ENCODE measurements at regions not wholly inside any gene's neighbourhood (a gene's known extent, or its start where the extent isn't known, plus 50 kb on each side); places are given as distances from the start of the nearest gene placed in this dataset.

DNA sequence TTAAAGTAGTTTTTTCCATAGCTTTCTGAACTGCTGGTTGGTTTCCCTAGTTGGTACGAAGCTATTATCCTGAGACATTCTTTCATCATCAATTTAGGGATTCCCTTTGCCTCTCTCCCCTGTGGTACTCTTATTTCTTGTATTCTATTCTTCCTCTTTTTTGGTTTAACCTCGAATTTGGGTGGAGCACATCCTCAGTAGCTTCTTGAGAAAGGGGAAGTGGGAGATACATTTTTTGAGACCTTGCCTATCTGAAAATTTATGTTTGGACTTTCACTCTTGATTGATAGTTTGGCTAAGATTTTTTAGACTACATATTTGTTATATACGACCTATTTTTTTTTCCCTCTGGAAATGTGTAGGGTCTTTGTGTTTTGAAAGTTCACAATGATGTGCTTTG lies 121.7 kb upstream of the ZBED5 start:
- H3K27ac Mint-ChIP-seq = no peak overlapping the region
- DNase-seq (ENCODE audit: low spot score) (no peak), ATAC-seq (no peak)
- H3K36me3 Mint-ChIP-seq = no peaks in the 10 kb centered on the region
- ChIA-PET POLR2A (no interaction called here), CTCF (interaction anchor here (1.5 kb wide), 1 partner anchor 46 kb away, joined by 6 read pairs; no protein-coding TSS in a partner anchor)
- H3K4me3 Mint-ChIP-seq = no peak overlapping the region
- H3K27me3 Mint-ChIP-seq (ENCODE audit: low read depth) = no peaks in the 10 kb centered on the region; the same call in none of the 2 replicates
- H3K9me3 Mint-ChIP-seq = peaks cover 4% of the 10 kb centered on the region
- no peaks in the 10 kb centered on the region for H3K4me1 Mint-ChIP-seq
- TF ChIP-seq, protein P1, sequence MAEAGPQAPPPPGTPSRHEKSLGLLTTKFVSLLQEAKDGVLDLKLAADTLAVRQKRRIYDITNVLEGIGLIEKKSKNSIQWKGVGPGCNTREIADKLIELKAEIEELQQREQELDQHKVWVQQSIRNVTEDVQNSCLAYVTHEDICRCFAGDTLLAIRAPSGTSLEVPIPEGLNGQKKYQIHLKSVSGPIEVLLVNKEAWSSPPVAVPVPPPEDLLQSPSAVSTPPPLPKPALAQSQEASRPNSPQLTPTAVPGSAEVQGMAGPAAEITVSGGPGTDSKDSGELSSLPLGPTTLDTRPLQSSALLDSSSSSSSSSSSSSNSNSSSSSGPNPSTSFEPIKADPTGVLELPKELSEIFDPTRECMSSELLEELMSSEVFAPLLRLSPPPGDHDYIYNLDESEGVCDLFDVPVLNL (CRISPR knock-in tag; IDR thresholded peaks at IDR 0.05; ENCODE audit: borderline replicate concordance, low read depth) = no peak
- TF ChIP-seq ZNF219 (CRISPR knock-in tag; IDR thresholded peaks at IDR 0.05; ENCODE audit: borderline replicate concordance) (no peak), ESRRA (CRISPR knock-in tag; IDR thresholded peaks at IDR 0.05; ENCODE audit: borderline replicate concordance) (no peak), MXD4 (CRISPR knock-in tag; IDR thresholded peaks at IDR 0.05; ENCODE audit: borderline replicate concordance) (no peak), NFE2L1 (CRISPR knock-in tag; IDR thresholded peaks at IDR 0.05) (no peak), TEAD4 (CRISPR knock-in tag; IDR thresholded peaks at IDR 0.05) (no peak), GTF2I (CRISPR knock-in tag; conservative IDR thresholded peaks at IDR 0.05) (no peak), FOXP1 (CRISPR knock-in tag; IDR thresholded peaks at IDR 0.05; ENCODE audit: borderline replicate concordance) (no peak)
- TF ChIP-seq, protein P2, sequence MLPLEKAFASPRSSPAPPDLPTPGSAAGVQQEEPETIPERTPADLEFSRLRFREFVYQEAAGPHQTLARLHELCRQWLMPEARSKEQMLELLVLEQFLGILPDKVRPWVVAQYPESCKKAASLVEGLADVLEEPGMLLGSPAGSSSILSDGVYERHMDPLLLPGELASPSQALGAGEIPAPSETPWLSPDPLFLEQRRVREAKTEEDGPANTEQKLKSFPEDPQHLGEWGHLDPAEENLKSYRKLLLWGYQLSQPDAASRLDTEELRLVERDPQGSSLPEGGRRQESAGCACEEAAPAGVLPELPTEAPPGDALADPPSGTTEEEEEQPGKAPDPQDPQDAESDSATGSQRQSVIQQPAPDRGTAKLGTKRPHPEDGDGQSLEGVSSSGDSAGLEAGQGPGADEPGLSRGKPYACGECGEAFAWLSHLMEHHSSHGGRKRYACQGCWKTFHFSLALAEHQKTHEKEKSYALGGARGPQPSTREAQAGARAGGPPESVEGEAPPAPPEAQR (CRISPR knock-in tag; IDR thresholded peaks at IDR 0.05) = no peak
- TF ChIP-seq, protein P3, sequence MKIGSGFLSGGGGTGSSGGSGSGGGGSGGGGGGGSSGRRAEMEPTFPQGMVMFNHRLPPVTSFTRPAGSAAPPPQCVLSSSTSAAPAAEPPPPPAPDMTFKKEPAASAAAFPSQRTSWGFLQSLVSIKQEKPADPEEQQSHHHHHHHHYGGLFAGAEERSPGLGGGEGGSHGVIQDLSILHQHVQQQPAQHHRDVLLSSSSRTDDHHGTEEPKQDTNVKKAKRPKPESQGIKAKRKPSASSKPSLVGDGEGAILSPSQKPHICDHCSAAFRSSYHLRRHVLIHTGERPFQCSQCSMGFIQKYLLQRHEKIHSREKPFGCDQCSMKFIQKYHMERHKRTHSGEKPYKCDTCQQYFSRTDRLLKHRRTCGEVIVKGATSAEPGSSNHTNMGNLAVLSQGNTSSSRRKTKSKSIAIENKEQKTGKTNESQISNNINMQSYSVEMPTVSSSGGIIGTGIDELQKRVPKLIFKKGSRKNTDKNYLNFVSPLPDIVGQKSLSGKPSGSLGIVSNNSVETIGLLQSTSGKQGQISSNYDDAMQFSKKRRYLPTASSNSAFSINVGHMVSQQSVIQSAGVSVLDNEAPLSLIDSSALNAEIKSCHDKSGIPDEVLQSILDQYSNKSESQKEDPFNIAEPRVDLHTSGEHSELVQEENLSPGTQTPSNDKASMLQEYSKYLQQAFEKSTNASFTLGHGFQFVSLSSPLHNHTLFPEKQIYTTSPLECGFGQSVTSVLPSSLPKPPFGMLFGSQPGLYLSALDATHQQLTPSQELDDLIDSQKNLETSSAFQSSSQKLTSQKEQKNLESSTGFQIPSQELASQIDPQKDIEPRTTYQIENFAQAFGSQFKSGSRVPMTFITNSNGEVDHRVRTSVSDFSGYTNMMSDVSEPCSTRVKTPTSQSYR (CRISPR knock-in tag; IDR thresholded peaks at IDR 0.05) = no peak
- TF ChIP-seq, protein P4, sequence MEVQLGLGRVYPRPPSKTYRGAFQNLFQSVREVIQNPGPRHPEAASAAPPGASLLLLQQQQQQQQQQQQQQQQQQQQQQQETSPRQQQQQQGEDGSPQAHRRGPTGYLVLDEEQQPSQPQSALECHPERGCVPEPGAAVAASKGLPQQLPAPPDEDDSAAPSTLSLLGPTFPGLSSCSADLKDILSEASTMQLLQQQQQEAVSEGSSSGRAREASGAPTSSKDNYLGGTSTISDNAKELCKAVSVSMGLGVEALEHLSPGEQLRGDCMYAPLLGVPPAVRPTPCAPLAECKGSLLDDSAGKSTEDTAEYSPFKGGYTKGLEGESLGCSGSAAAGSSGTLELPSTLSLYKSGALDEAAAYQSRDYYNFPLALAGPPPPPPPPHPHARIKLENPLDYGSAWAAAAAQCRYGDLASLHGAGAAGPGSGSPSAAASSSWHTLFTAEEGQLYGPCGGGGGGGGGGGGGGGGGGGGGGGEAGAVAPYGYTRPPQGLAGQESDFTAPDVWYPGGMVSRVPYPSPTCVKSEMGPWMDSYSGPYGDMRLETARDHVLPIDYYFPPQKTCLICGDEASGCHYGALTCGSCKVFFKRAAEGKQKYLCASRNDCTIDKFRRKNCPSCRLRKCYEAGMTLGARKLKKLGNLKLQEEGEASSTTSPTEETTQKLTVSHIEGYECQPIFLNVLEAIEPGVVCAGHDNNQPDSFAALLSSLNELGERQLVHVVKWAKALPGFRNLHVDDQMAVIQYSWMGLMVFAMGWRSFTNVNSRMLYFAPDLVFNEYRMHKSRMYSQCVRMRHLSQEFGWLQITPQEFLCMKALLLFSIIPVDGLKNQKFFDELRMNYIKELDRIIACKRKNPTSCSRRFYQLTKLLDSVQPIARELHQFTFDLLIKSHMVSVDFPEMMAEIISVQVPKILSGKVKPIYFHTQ (CRISPR knock-in tag; IDR thresholded peaks at IDR 0.05) = no peak
- TF ChIP-seq, protein P5, sequence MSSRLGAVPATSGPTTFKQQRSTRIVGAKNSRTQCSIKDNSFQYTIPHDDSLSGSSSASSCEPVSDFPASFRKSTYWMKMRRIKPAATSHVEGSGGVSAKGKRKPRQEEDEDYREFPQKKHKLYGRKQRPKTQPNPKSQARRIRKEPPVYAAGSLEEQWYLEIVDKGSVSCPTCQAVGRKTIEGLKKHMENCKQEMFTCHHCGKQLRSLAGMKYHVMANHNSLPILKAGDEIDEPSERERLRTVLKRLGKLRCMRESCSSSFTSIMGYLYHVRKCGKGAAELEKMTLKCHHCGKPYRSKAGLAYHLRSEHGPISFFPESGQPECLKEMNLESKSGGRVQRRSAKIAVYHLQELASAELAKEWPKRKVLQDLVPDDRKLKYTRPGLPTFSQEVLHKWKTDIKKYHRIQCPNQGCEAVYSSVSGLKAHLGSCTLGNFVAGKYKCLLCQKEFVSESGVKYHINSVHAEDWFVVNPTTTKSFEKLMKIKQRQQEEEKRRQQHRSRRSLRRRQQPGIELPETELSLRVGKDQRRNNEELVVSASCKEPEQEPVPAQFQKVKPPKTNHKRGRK (CRISPR knock-in tag; IDR thresholded peaks at IDR 0.05; ENCODE audit: borderline replicate concordance) = no peak
- TF ChIP-seq, protein P6, sequence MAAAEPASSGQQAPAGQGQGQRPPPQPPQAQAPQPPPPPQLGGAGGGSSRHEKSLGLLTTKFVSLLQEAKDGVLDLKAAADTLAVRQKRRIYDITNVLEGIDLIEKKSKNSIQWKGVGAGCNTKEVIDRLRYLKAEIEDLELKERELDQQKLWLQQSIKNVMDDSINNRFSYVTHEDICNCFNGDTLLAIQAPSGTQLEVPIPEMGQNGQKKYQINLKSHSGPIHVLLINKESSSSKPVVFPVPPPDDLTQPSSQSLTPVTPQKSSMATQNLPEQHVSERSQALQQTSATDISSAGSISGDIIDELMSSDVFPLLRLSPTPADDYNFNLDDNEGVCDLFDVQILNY (CRISPR knock-in tag; IDR thresholded peaks at IDR 0.05) = no peak
- TF ChIP-seq, protein P7, sequence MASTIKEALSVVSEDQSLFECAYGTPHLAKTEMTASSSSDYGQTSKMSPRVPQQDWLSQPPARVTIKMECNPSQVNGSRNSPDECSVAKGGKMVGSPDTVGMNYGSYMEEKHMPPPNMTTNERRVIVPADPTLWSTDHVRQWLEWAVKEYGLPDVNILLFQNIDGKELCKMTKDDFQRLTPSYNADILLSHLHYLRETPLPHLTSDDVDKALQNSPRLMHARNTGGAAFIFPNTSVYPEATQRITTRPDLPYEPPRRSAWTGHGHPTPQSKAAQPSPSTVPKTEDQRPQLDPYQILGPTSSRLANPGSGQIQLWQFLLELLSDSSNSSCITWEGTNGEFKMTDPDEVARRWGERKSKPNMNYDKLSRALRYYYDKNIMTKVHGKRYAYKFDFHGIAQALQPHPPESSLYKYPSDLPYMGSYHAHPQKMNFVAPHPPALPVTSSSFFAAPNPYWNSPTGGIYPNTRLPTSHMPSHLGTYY (CRISPR knock-in tag; IDR thresholded peaks at IDR 0.05) = no peak
- TF ChIP-seq, protein P8, sequence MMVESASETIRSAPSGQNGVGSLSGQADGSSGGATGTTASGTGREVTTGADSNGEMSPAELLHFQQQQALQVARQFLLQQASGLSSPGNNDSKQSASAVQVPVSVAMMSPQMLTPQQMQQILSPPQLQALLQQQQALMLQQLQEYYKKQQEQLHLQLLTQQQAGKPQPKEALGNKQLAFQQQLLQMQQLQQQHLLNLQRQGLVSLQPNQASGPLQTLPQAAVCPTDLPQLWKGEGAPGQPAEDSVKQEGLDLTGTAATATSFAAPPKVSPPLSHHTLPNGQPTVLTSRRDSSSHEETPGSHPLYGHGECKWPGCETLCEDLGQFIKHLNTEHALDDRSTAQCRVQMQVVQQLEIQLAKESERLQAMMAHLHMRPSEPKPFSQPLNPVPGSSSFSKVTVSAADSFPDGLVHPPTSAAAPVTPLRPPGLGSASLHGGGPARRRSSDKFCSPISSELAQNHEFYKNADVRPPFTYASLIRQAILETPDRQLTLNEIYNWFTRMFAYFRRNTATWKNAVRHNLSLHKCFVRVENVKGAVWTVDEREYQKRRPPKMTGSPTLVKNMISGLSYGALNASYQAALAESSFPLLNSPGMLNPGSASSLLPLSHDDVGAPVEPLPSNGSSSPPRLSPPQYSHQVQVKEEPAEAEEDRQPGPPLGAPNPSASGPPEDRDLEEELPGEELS (CRISPR knock-in tag; IDR thresholded peaks at IDR 0.05) = no peak
- TF ChIP-seq, protein P9, sequence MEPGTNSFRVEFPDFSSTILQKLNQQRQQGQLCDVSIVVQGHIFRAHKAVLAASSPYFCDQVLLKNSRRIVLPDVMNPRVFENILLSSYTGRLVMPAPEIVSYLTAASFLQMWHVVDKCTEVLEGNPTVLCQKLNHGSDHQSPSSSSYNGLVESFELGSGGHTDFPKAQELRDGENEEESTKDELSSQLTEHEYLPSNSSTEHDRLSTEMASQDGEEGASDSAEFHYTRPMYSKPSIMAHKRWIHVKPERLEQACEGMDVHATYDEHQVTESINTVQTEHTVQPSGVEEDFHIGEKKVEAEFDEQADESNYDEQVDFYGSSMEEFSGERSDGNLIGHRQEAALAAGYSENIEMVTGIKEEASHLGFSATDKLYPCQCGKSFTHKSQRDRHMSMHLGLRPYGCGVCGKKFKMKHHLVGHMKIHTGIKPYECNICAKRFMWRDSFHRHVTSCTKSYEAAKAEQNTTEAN (CRISPR knock-in tag; IDR thresholded peaks at IDR 0.05) = no peak
